SK-N-DZ (cell line): ENCODE measurements at regions not wholly inside any gene's neighbourhood (a gene's known extent, or its start where the extent isn't known, plus 50 kb on each side); places are given as distances from the start of the nearest gene placed in this dataset.
"Not testable (repeated sequence)": the region's sequence is repeated elsewhere in the genome, so short reads cannot be mapped to it uniquely, and the experiment has no call there.

Experiments
- DNase-seq: peaks from one replicate; pipeline ENCODE4 v3.0.0-alpha.2; 2015; ENCODE audit warnings: low spot score

DNA sequence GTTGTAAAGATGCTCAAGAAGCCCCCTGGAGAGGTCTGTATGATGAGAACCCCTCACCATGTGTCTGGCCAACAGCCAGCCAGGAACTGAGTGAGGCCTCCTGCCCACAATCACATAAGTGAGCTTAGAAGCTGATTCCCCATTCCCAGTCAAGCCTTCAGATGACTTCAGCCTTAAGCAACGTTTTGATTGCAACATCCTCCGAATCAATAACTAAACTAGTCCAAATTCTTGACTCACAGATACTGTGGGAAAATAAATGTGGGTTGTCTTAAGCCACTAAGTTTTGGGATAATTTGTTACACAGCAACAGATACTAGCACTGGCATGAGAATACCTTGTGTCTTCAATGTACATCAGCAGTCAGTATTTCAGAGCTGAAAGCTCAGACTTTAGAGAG lies 54.5 kb upstream of the HS3ST4 start:
- no peak for DNase-seq

DNA sequence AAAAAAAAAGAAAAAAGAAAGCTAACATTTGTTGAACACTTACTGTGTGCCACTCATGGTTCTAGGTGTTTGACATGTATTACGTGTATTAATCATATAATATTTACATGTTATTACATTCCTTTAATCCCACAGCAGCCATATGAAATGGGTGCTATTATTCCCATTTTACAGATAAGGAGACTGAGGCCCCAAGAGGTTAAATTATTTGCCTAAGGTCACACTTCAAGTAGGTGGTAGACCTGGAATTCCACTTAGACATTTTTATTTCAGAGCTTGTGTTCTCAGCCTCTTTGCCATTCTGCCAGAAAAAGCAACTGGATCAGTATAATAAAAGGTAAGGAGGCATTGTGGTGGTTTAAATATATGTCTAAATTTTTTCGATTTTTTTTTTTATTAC lies 55.1 kb upstream of the HS3ST4 start:
- DNase-seq, result no peak

DNA sequence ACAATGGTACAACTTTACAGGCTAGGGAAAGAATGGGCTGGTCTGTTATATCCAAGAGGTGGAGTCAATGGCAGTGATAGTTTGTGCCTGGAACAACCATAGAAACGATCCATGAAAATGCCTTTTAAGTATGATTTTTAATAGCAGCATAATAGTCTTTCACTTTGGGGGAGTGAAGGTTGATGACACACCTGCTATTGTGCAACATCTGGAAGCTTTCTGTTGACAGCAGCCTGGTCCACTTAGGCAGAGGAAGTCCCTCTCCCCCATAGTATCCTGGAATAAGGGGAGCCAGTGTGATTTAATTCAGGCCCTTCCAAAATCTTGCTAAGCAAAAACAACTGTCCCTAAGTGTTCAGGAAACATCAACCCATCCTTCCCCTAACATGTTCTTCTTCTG lies 56.3 kb upstream of the HS3ST4 start:
- DNase-seq, result no peak

DNA sequence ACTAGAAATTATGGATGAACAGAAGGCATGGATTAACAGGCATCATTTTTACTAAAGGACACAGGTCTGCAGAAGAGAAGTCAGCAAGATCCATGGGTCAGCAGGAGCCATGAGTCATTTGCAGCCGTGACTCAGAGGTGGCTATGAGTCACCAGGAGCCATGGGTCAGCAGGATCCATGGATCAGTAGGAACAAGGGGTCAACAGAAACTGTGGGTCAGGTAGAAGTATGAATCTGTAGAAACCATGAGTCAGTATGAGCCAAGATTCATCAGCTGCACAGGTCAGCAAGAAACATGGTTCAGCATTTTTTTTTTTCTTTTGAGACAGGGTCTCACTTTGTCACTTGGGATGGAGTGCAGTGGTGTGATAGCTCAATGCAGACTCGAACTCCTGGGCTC lies 58.2 kb upstream of the HS3ST4 start:
- DNase-seq, result no peak

DNA sequence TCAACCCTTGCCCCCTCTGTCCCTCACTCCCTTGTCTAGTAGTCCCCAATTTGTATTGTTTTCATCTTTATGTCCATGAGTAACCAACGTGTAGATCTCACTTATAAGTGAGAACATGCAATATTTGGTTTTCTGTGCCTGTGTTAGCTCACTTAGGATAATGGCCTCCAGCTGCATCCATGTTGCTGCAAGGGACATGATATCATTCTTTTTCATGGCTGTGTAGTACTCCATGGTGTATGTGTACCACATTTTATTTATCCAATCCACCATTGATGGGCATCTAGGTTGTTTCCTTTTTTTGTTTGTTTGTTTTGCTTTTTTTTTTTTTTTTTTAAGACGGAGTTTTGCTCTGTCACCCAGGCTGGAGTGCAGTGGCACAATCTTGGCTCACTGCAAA lies 63.0 kb upstream of the HS3ST4 start:
- no peak for DNase-seq

DNA sequence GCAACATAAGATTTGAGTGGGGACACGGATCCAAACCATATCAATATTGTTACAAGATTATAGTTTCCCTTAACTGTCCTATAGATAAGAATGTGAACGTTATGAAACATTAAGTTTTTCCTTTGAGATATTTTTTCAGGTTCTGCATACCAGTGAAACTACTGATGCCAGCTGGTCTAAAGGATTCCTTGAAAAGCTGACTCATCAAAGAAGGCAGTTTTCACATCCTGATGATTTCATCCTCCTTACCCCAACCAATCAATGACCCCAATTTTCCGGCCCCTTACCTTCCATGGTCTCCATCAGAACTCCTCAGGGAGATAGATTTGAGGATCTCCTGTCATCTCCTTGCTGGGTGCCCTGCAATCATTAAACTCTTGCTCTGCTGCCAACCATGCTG lies 64.1 kb upstream of the HS3ST4 start:
- DNase-seq, result no peak

DNA sequence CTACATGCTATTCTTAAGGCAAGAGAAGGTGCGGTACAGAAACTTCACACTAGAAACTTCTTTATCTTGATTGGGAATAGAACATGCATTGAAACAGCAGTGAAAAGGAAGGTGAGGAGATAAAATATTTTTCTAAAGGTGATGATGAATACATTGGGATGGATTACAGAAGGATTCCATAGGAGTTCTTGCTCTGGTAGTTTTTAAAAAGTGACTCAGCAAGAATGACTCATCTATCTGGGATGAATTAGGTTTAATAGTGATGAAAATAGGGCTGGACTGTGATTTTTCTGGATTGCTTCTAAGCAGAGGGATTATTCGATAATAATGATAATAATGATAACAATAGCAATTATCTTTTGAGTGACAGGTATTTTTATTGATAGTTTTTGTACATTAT lies 65.6 kb upstream of the HS3ST4 start:
- DNase-seq, result no peak

DNA sequence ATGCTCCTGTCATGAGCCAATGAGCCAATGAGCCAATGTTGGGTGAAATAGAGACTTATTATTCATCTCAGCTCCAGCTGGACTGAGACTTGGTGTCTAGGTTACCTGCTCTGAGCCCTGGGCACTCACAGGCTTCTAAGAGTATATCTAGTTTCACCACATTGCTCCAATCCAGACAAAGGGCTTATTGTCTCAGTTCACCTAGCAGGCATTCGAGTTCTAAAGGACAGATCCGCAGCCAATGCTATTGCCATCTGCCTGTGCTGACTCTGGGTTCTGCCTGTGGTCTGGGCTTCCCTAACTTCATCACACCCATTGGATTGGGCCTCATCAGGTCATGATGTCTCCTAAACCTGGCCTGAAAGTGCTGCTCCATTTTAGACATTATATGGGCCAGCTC lies 66.1 kb upstream of the HS3ST4 start:
- DNase-seq, result no peak

DNA sequence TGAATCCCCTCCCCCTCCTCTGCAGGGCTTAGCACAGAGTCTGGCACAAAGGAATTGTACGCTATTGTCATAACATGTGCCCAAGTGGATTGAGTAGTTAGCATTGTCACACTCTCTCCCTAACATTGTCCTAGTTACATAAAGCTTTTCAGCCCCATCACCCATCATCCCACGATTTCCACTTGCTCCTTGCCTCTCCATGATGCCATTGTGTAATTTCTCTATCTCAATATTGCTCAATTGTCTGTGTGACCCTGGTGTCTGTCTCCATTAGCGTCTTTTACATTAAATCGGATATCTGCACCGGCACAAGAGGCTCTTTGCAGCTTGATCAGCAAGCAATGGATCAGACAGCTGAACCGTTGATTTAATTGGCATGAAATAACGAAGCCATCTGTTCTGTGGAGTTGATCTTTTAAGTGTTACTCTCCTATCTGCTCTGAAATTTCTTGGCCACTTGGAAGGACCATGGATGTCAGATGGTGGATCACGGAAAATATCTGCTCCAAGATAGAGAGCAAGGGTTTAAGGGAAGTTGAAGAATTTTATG lies 77.0 kb upstream of the HS3ST4 start:
- DNase-seq, result peak; percentile 66

DNA sequence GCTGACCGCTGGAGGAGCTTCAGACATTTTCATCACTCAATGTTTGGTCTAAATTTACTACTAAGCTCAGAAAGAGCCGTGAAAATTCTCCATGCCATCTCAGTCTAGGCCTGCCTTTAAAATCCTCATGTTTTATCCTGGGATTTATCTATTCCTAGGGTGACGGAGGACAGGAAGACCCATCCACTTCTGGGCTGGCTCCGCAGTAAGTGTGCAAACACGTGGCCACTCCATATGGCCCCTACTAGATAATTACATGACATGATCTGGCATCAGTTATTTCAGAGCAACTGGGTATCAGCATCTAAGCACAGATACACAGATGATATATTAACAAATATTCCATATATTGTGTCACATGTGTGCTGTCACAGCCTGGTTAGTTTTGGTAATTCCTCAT lies 77.8 kb upstream of the HS3ST4 start:
- peak; percentile 63 for DNase-seq

DNA sequence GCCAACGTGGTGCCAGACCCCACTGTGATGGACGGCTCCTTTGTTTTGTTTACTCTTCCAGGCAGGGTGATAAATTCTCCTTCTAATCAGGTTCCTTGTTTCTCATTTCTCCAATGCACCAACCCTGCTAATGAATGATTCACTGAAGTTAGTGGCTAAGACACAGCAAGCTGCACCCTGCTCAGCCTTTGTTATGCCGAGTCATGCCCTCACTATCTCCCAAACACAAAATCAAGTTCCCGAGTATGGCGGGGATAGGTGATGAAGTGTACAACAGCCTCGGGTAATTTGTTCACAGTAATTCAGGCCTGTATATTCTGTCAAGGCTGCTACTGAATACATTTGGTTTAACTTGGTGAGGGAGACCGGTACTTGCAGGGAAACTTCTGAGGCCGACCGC lies 83.8 kb upstream of the HS3ST4 start:
- no peak for DNase-seq

DNA sequence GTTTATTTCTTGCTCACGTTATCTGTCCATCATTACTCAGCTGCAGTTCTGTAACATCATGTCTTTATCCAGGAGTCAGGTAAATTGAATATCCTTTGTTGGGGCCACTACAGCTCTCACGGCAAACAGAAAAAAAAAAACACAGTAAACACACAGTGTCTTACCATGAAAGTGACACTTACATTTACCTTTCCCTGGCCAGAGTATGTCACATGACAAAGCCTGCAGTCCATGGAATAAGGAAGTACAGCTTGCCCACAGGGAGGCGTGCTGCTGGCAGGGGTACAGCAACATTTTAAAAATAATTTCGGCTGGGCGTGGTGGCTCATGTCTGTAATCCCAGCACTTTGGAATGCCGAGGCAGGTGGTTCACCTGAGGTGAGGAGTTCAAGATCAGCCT lies 85.7 kb upstream of the HS3ST4 start:
- DNase-seq, result no peak

DNA sequence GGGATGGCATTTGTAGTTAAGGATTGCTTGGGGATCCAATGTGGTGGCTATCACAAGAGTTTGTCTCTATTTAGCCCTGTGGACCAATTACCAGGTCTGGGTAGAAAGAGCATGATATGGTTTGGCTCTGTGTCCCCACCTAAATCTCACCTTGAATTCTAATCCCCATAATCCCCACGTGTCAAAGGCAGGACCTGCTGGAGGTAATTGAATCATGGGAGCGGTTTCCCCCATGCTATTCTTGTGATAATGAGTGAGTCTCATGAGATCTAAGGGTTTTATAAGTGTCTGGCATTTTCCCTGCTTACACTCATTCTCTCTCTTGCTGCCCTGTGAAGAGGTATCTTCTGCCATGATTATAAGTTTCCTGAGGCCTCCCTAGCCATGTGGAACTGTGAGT lies 86.4 kb upstream of the HS3ST4 start:
- no peak for DNase-seq

DNA sequence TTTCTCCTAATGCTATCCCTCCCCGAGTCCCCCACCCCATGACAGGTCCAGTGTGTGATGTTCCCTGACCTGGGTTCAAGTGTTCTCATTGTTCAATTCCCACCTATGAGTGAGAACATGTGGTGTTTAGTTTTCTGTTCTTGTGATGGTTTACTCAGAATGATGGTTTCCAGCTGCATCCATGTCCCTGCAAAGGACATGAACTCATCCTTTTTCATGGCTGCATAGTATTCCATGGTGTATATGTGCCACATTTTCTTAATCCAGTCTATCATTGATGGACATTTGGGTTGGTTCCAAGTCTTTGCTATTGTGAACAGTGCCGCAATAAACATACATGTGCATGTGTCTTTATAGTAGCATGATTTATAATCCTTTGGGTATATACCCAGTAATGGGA lies 90.5 kb upstream of the HS3ST4 start:
- DNase-seq, result not testable (repeated sequence)

DNA sequence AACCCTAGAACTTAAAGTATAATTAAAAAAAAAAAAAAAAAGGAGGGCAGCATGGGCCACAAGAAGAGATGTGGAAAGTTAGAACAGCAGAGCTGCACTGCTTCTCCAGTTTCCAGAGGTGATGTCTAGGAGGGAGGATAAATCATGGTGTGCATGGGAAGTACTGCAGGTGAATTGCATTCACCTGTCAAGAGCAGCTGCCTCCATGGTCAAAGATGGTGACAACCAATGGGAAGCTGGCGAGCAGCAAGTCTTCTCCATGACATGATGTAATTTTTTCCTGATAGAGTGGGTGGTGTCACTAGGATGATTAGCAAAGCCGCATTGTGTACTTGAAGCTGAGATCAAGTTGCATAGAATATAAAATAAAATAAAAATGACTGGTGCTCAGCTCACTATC lies 95.6 kb upstream of the HS3ST4 start:
- no peak for DNase-seq

DNA sequence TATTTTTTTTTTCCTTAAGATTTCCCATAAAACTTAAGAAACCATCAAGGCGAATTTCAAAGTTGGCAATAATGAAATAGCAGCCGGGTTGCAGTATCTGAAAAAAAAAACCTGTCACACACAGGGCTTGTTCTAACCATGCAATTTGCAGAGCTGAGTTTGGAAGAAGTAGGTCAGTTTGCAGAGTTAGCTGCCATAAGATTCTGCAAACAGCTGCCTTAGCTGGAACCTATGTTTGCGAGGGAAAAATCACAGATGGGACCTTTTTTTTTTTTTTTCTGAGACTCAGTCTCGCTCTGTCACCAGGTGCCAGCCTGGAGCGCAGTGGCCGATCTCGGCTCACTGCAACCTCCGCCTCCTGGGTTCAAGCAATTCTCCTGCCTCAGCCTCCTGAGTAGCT lies 98.5 kb upstream of the HS3ST4 start:
- no peak for DNase-seq

DNA sequence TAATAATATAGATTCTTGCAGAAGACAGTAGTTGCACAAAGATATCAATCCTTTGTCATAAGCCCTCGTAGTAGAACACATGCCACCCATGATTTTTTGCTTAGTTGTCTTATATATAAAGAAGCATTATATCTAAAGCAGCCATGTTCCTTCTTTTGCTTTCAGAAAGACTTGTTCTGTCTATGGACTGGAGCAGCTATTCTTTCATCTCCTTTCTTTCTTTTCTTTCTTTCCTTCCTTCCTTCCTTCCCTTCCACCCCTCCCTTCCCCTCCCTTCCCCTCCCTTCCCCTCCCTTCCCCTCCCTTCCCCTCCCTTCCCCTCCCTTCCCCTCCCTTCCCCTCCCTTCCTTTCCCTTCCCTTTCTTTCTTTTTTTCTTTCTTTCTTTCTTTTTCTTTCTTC lies 104.0 kb upstream of the HS3ST4 start:
- no peak for DNase-seq

DNA sequence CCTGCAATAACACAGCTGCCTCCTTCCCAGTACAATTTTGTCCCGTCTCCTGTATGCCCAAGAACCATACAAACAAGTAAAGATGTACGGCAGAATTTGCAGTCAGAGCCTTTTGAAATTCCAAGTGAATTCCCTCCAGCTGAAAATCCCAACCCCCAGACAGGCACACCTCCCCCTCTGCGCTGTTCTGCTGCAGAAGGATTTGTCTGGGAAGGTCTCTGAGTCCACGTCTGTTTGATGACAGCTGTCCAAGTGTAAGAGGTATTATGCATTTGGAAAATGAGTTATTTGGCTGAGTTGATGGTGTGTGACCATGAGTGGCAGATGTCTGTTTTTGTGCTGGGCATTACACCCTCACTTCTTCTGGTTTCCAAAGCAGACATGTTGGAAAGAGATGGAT lies 104.9 kb upstream of the HS3ST4 start:
- DNase-seq, result no peak

DNA sequence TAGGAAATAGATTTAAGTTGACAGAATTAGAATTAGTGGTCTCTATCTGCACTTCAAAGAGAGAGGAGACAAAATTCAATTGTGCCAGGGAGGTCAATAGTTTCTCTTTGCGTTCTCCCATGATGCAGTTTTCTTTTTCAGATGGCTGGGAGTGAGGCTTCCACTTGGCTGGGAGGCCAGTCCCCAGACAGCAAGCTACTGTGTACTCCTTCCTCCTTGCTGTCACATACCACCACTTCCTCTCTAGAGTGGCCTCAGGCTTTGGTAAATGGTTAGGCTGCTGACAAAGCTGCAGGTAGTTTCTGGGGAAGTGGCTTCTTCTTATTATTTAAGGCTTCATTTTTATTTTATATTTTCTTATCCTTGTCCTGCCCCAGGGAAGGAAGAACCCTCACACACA lies 106.2 kb upstream of the HS3ST4 start:
- DNase-seq, result no peak

DNA sequence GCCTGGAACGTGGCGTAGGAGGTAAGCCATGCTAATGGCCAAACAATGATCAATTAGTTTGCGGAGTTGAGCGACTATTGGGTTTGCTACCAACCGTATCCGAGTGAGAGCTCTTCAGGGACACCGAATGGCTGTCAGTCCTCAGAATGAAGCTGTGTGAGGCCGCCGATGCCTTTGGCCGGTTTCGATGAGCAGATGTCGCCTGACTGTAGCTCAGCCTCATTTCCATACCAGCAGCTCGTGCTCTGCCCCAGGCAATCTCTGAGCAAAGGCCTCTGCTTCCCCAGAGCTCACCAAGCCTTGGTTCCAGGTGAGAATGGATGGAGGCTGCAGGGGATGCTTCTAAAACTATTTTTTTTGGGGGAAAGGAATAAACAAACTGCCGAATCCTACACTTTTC lies 111.7 kb upstream of the HS3ST4 start:
- DNase-seq, result no peak

DNA sequence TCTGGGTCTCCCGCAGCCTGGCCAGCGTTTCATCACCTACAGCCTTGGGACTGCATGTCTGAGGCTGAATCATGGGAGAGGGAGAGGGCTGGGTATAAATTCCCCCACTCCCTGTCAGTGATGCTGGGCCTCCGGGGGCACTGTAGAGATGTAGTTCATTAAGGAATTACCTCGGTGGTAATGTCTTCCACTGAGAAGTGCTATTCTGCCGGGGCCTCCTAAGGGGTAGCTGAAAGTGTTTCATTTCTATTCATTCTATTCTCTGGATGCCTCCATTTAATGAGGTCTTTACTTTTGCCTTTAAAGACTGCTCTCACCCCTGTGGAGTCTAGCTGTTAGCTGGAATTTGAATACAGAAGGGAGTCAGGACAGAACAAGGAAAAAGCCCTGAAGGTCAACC lies 116.4 kb upstream of the HS3ST4 start:
- DNase-seq, result no peak

DNA sequence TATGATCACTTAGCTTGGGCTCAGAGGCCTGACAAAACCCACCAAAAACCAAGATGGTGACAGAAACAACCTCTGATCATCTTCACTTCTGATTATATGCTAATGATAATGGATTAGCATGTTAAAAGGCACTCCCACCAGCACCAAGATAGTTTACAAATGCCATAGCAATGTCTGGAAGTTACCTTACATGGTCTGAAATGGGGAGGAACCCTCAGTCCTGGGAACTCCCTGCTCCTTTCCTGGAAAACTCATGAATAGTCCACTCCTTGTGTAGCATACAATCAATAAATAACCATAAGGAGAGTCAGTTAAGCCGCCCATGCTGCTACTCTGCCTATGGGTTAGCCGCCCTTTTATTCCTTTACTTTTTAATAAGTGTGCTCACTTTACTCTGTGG lies 120.0 kb upstream of the HS3ST4 start:
- no peak for DNase-seq

DNA sequence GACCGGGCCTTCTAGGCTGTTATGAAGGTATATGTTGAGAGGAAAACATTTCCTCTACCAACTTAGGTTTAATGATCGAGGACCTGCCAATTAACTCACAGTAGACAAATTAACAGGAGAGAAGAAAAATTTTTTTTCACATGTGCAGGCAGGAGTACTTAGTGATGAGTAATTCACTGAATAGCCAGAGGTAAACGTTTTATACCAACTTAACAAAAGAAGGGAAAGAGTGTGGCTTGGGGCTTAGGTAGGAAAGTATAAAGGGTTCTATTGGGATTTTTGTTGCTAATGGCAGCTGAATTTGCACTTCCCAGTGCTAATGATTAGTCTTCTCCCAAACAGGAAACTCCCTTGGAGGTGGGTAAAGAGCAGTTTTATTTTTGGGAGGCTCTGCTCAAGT lies 121.6 kb upstream of the HS3ST4 start:
- no peak for DNase-seq

DNA sequence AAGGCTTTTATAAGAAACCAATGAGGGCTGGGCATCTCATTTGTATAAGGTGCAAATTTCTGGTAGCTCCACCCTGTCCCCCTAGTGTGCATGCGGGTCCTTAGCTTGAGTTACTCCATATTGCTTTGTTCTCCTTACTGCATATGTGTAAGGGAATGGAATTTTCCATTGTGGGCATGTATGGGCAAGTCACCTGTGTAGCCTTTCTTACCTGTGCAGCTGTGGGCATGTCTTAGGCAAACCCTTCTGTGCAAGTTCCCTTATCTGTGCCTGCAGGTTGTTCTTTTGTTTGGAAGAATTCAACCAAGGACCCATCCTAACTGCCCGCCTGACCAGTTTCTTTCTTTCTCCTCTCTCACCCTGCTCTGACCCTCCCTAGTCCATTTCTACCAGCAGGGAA lies 122.8 kb upstream of the HS3ST4 start:
- DNase-seq, result no peak

DNA sequence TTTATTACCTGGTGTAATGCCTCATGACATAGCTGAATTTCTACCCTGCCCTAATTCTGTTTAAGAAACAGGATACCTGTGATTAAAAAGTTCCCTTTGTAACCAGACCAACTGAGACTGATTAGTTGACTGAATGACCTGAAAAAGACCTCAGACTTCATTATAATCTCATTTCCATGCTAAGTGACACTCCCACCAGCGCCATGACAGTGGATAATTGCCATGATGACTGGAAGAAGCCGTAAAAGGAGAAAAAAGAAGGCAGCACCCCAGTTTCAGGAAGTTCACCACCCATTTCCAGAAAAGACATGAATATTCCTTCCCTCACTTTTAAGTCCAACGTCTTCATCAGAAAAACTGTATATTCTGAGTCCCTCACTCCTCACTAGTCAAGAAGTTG lies 125.6 kb upstream of the HS3ST4 start:
- DNase-seq, result no peak
